Endothelial cell of umbilical vein (primary cell): ENCODE measurements at regions not wholly inside any gene's neighbourhood (a gene's known extent, or its start where the extent isn't known, plus 50 kb on each side); places are given as distances from the start of the nearest gene placed in this dataset.

Experiments
- BruUV-seq: library from RNA; stranded (reverse); fragments of 400-500 nt; replicated peaks from 2 replicates; lab custom pipeline; 2021; lab: Mats Ljungman, UMichigan
- CTCF ChIA-PET: fragments of 300-600, 350-600 bp; sonication (Branson Sonifier 250); formaldehyde crosslinking; loops from one replicate; lab custom pipeline; 2021; ENCODE audit warnings: antibody characterized with exemption, inconsistent platforms; lab: Charles Lee
- POLR2A ChIA-PET: fragments of 300-600, 350-600 bp; sonication (Branson Sonifier 250); formaldehyde crosslinking; loops from one replicate; lab custom pipeline; 2021; ENCODE audit warnings: antibody characterized with exemption, inconsistent platforms; lab: Charles Lee
- DNase-seq: peaks from one replicate; pipeline ENCODE4 v3.0.0-alpha.2; 2011; ENCODE audit warnings: low read depth, low spot score
- FAIRE-seq: peaks from 2 replicates; lab custom pipeline; 2011; peaks lifted over from hg19 to GRCh38; lab: Jason Lieb, UNC
- H2AFZ ChIP-seq: 2 replicates; pipeline ENCODE4 v1.6.0; 2012; ENCODE audit warnings: low read depth, low read length, control low read depth, inconsistent platforms
- H3K27ac ChIP-seq: 2 replicates; pipeline ENCODE4 v1.5.1; 2011; ENCODE audit warnings: low read depth, mild to moderate bottlenecking, control low read depth, low read length, moderate library complexity; ENCODE audit not compliant: insufficient read depth
- H3K27me3 ChIP-seq, 2 experiments: 2 replicates each; pipeline versions ENCODE4 v1.6.0 to v1.6.1; 2011; ENCODE audit warnings: low read length in 2 of 2, mixed read lengths in 1 of 2; ENCODE audit not compliant: control insufficient read depth in 2 of 2, insufficient read depth in 2 of 2
- H3K36me3 ChIP-seq, 2 experiments: 2 replicates in 1 of 2; 3 replicates in 1 of 2; pipeline ENCODE4 v1.5.1; 2011; ENCODE audit warnings: low read length in 2 of 2, mild to moderate bottlenecking in 1 of 2, moderate library complexity in 1 of 2; ENCODE audit not compliant: control insufficient read depth in 2 of 2, insufficient read depth in 2 of 2; ENCODE audit errors: extremely low read depth in 1 of 2
- H3K4me1 ChIP-seq: 3 replicates; pipeline ENCODE4 v1.5.1; 2011; ENCODE audit warnings: mild to moderate bottlenecking, low read length; ENCODE audit not compliant: control insufficient read depth, insufficient read depth; ENCODE audit errors: extremely low read depth
- H3K4me2 ChIP-seq: 2 replicates; pipeline ENCODE4 v1.6.1; 2011; ENCODE audit warnings: low read length, control low read depth, mixed read lengths; ENCODE audit not compliant: insufficient read depth
- H3K4me3 ChIP-seq, 3 experiments: fragments of 200-600 bp in 1 of 3; sonication (generic), shearing (Covaris generic) in 1 of 3; replicated peaks in 1 of 3; 2 replicates each; pipeline ENCODE4 v1.5.1; 2011 to 2016; ENCODE audit warnings: control low read depth in 3 of 3, low read length in 3 of 3, mild to moderate bottlenecking in 2 of 3, inconsistent platforms in 1 of 3, low read depth in 1 of 3, moderate library complexity in 1 of 3; ENCODE audit not compliant: insufficient read depth in 1 of 3
- H3K79me2 ChIP-seq: 2 replicates; pipeline ENCODE4 v1.6.0; 2012; ENCODE audit warnings: low read length, inconsistent platforms; ENCODE audit not compliant: control insufficient read depth, insufficient read depth
- H3K9ac ChIP-seq: replicated peaks from 2 replicates; pipeline ENCODE3; 2011; ENCODE audit warnings: low read length, control low read depth; ENCODE audit not compliant: insufficient read depth; ENCODE audit errors: extremely low read depth
- H3K9me1 ChIP-seq: replicated peaks from 3 replicates; pipeline ENCODE4 v1.6.0; 2011; ENCODE audit warnings: mild to moderate bottlenecking, low read length; ENCODE audit not compliant: control insufficient read depth, insufficient read depth; ENCODE audit errors: extremely low read depth
- H3K9me3 ChIP-seq: replicated peaks from 2 replicates; pipeline ENCODE4 v1.5.1; 2012; ENCODE audit warnings: low read length, inconsistent platforms; ENCODE audit not compliant: control insufficient read depth, insufficient read depth
- H4K20me1 ChIP-seq: replicated peaks from 2 replicates; pipeline ENCODE3; 2011; ENCODE audit warnings: mild to moderate bottlenecking, low read length; ENCODE audit not compliant: control insufficient read depth, insufficient read depth; ENCODE audit errors: extremely low read depth
- CTCF ChIP-seq, 2 donors: IDR thresholded peaks; 1 replicate in 1 of 2; 2 replicates in 1 of 2; pipeline ENCODE4 v1.5.1; 2011; ENCODE audit warnings: low read length in 2 of 2, mild to moderate bottlenecking in 2 of 2, moderate library complexity in 2 of 2, control low read depth in 1 of 2, inconsistent platforms in 1 of 2, low read depth in 1 of 2; ENCODE audit not compliant: insufficient read depth in 1 of 2; ENCODE audit errors: extremely low read depth in 1 of 2
- EZH2 ChIP-seq: IDR thresholded peaks from 2 replicates; pipeline ENCODE4 v1.6.1; 2012; ENCODE audit warnings: borderline replicate concordance, low read depth, mild to moderate bottlenecking, moderate library complexity, low read length, inconsistent platforms; ENCODE audit not compliant: severe bottlenecking
- FOS ChIP-seq: IDR thresholded peaks from 2 replicates; pipeline ENCODE4 v1.6.1; 2011; ENCODE audit warnings: mild to moderate bottlenecking, low read length, moderate library complexity, borderline replicate concordance; ENCODE audit not compliant: insufficient read depth
- GATA2 ChIP-seq: IDR thresholded peaks from 2 replicates; pipeline ENCODE4 v1.7.0; 2011; ENCODE audit warnings: low read depth, mild to moderate bottlenecking, moderate library complexity, mixed read lengths, low read length; ENCODE audit not compliant: insufficient read length, insufficient read depth
- JUN ChIP-seq: IDR thresholded peaks from 2 replicates; pipeline ENCODE4 v1.6.1; 2011; ENCODE audit warnings: borderline replicate concordance, low read depth; ENCODE audit not compliant: insufficient read length, insufficient read depth
- MAX ChIP-seq: IDR thresholded peaks from 2 replicates; pipeline ENCODE4 v1.6.1; 2011; ENCODE audit not compliant: insufficient read depth, insufficient read length
- MYC ChIP-seq: IDR thresholded peaks from one replicate; pipeline ENCODE4 v1.6.1; 2011; ENCODE audit warnings: mild to moderate bottlenecking, low read depth, low read length
- POLR2A ChIP-seq: IDR thresholded peaks from 2 replicates; pipeline ENCODE4 v1.6.1; 2012; ENCODE audit warnings: low read depth, mild to moderate bottlenecking, control low read depth, low read length
- POLR2AphosphoS5 ChIP-seq: IDR thresholded peaks from 2 replicates; pipeline ENCODE4 v1.6.1; 2012; ENCODE audit warnings: low read depth, mild to moderate bottlenecking, control low read depth, low read length, moderate library complexity; ENCODE audit not compliant: insufficient read depth
- dilution Hi-C: fragments of 300-500 bp; cut with MboI; formaldehyde crosslinking; loops from one replicate; pipeline ENCODE4 v1.15.0; 2019; ENCODE audit warnings: low sequenced_read_pairs; ENCODE audit not compliant: extremely low pct_ligation_motif_present
- intact Hi-C: fragments of 100-400 bp; cut with micrococcal nuclease; formaldehyde crosslinking; loops from one replicate; pipeline ENCODE4 v1.10.0; 2022

- intact Hi-C loops (no loop called here), dilution Hi-C loops (no loop called here)
- no peak overlapping the region for H3K4me2 ChIP-seq
- DNase-seq (no peak), FAIRE-seq (no peak)
- H3K4me1 ChIP-seq = no peaks in the 10 kb centered on the region
- H3K9ac ChIP-seq = no peak overlapping the region
- no peaks in the 10 kb centered on the region for H4K20me1 ChIP-seq
- BruUV-seq = no TSS peak
- H3K27ac ChIP-seq = no peak overlapping the region
- H3K9me1 ChIP-seq = no peaks in the 10 kb centered on the region
- no peaks in the 10 kb centered on the region for H3K79me2 ChIP-seq
- H3K36me3 ChIP-seq = no peaks in the 10 kb centered on the region
- no peaks in the 10 kb centered on the region for H3K27me3 ChIP-seq
- CTCF ChIA-PET = no interaction called here
- H3K9me3 ChIP-seq = peaks cover 17% of the 10 kb centered on the region
- POLR2A ChIA-PET = no interaction called here
- no peak for TF ChIP-seq JUN
- no peak for TF ChIP-seq CTCF (IDR thresholded peaks at IDR 0.05; ENCODE audit: extremely low read depth in 1 of 2, insufficient read depth in 1 of 2, low read depth in 1 of 2, low read length in 2 of 2)
- TF ChIP-seq GATA2 = no peak
- no peak for TF ChIP-seq MAX
- TF ChIP-seq POLR2A = no peak
- no peak overlapping the region for H3K4me3 ChIP-seq
- H2AFZ ChIP-seq = no peak overlapping the region
Observed at GRCh38 chr20:60431349-60431748, 473.1 kb downstream of the CDH26 start.

GRCh38 chr20:60437418-60437817, 479.2 kb downstream of the CDH26 start:
- intact Hi-C loops (no loop called here), dilution Hi-C loops (no loop called here)
- no peaks in the 10 kb centered on the region for H3K36me3 ChIP-seq
- no peak overlapping the region for H3K27ac ChIP-seq
- POLR2A ChIA-PET = no interaction called here
- DNase-seq (no peak), FAIRE-seq (no peak)
- H3K9me1 ChIP-seq = no peaks in the 10 kb centered on the region
- H3K27me3 ChIP-seq = no peaks in the 10 kb centered on the region
- no peak for TF ChIP-seq POLR2A
- no peak for TF ChIP-seq POLR2AphosphoS5
- no peak for TF ChIP-seq JUN
- no peak for TF ChIP-seq GATA2
- no peak for TF ChIP-seq EZH2
- no peak for TF ChIP-seq MYC
- no peak for TF ChIP-seq FOS
- no peak for TF ChIP-seq CTCF (IDR thresholded peaks at IDR 0.05; ENCODE audit: extremely low read depth in 1 of 2, insufficient read depth in 1 of 2, low read depth in 1 of 2, low read length in 2 of 2)
- no peak for TF ChIP-seq MAX
- peaks cover 6% of the 10 kb centered on the region for H3K9me3 ChIP-seq
- no TSS peak for BruUV-seq
- no peak overlapping the region for H2AFZ ChIP-seq
- no peak overlapping the region for H3K4me2 ChIP-seq
- CTCF ChIA-PET = no interaction called here
- H4K20me1 ChIP-seq = no peaks in the 10 kb centered on the region
- no peak overlapping the region for H3K9ac ChIP-seq
- no peaks in the 10 kb centered on the region for H3K79me2 ChIP-seq
- no peaks in the 10 kb centered on the region for H3K4me1 ChIP-seq
- no peak overlapping the region for H3K4me3 ChIP-seq
